ENCODE measurements at regions not wholly inside any gene's neighbourhood (a gene's known extent, or its start where the extent isn't known, plus 50 kb on each side); places are given as distances from the start of the nearest gene placed in this dataset.

- POLR2A ChIA-PET = no interaction called here
- no TSS peak for BruUV-seq (replicated peaks)
- Histone ChIP-seq H4K20me1 (ENCODE audit: insufficient read depth) (no peaks in the 10 kb centered on the region), H3K79me2 (ENCODE audit: insufficient read depth, low read length) (no peaks in the 10 kb centered on the region), H3K9ac (ENCODE audit: low read length) (no peak overlapping the region), H3K4me1 (ENCODE audit: control insufficient read depth in 1 of 2, insufficient read depth in 2 of 2, low read length in 2 of 2) (peaks cover 10 to 15% of the 10 kb centered on the region in 2 experiments), H3K9me2 (ENCODE audit: insufficient read depth) (no peaks in the 10 kb centered on the region), H3K4me3 (replicated peaks in 1 of 2; ENCODE audit: low read depth in 1 of 2, low read length in 2 of 2) (no peak overlapping the region), H3K9me3 (ENCODE audit: control insufficient read depth in 1 of 2, insufficient read depth in 1 of 2, low read depth in 1 of 2, low read length in 2 of 2) (no peaks in the 10 kb centered on the region), H3K27me3 (ENCODE audit: insufficient read depth, low read length) (no peaks in the 10 kb centered on the region; the same call in 1 of the 2 replicates), H3K27ac (ENCODE audit: low read depth, low read length) (no peak overlapping the region), H2AFZ (ENCODE audit: low read depth, low read length, poor library complexity, severe bottlenecking) (no peak overlapping the region), H3K4me2 (ENCODE audit: low read length) (no peak overlapping the region), H3K36me3 (ENCODE audit: control insufficient read depth in 1 of 2, insufficient read depth in 2 of 2, low read length in 2 of 2) (no peaks in the 10 kb centered on the region)
- TF ChIP-seq, protein P1, sequence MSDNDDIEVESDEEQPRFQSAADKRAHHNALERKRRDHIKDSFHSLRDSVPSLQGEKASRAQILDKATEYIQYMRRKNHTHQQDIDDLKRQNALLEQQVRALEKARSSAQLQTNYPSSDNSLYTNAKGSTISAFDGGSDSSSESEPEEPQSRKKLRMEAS (IDR thresholded peaks at IDR 0.05) = no peak
- TF ChIP-seq FOSL1 (IDR thresholded peaks at IDR 0.05; ENCODE audit: low read depth) (no peak), YY1 (IDR thresholded peaks at IDR 0.05; ENCODE audit: extremely low read depth, insufficient replicate concordance, low read depth, low read length) (no peak), CBX3 (IDR thresholded peaks at IDR 0.05; ENCODE audit: low read depth) (no peak), ELF1 (IDR thresholded peaks at IDR 0.05; ENCODE audit: borderline replicate concordance, low read depth) (no peak), TCF7L2 (IDR thresholded peaks at IDR 0.05; ENCODE audit: borderline replicate concordance, extremely low read depth, insufficient read depth, insufficient read length) (no peak), SRF (IDR thresholded peaks at IDR 0.05; ENCODE audit: low read depth) (no peak), CTCF (IDR thresholded peaks at IDR 0.05 in 2 of 3, conservative IDR thresholded peaks at IDR 0.05 in 1 of 3; ENCODE audit: borderline replicate concordance in 1 of 3, insufficient read depth in 1 of 3, low read depth in 2 of 3, low read length in 2 of 3) (no peak), POLR2AphosphoS5 (IDR thresholded peaks at IDR 0.05; ENCODE audit: low read depth, low read length) (no peak), EGR1 (IDR thresholded peaks at IDR 0.05; ENCODE audit: low read depth) (no peak), SP1 (IDR thresholded peaks at IDR 0.05; ENCODE audit: low read depth) (no peak), RAD21 (IDR thresholded peaks at IDR 0.05; ENCODE audit: low read depth) (no peak), ZNF274 (IDR thresholded peaks at IDR 0.05; ENCODE audit: low read depth, low read length) (no peak), POLR2A (IDR thresholded peaks at IDR 0.05; ENCODE audit: borderline replicate concordance, extremely low read depth, insufficient read depth, insufficient read length) (no peak), SIN3A (IDR thresholded peaks at IDR 0.05; ENCODE audit: low read depth) (no peak), EZH2phosphoT487 (IDR thresholded peaks at IDR 0.05; ENCODE audit: borderline replicate concordance) (no peak), ATF3 (IDR thresholded peaks at IDR 0.05) (no peak)
- intact Hi-C loops (cut with micrococcal nuclease) = no loop called here
- DNase-seq (ENCODE audit: low read depth, low spot score) (no peak), ATAC-seq (no peak)
- RAD21 ChIA-PET (ENCODE audit: low non-redundant PET in 1 of 2, low total read pairs in 2 of 2, uncharacterized antibody in 2 of 2, unreplicated experiment in 2 of 2) = no interaction called here
- CTCF ChIA-PET = no interaction called here
These were observed 184.5 kb upstream of the BMPER start for GRCh38 chr7:33720870-33721269.

Measured in HCT116 (cell line).